HEK293 (cell line): ENCODE measurements at regions not wholly inside any gene's neighbourhood (a gene's known extent, or its start where the extent isn't known, plus 50 kb on each side); places are given as distances from the start of the nearest gene placed in this dataset.

Source experiments
- BCL11A ChIP-seq: fragments of 450-650 bp; formaldehyde crosslinking; IDR thresholded peaks from 2 replicates; pipeline ENCODE4 v1.5.1; 2016; ENCODE audit warnings: low read depth, missing biosample characterization, missing genetic modification characterization
- CTCF ChIP-seq: fragments of 450-650 bp; formaldehyde crosslinking; IDR thresholded peaks from 2 replicates; pipeline ENCODE4 v1.5.1; 2016; ENCODE audit warnings: missing biosample characterization, missing genetic modification characterization
- KLF16 ChIP-seq: fragments of 450-650 bp; formaldehyde crosslinking; IDR thresholded peaks from 2 replicates; pipeline ENCODE4 v1.5.1; 2017; ENCODE audit warnings: missing biosample characterization, missing genetic modification characterization
- SETDB1 ChIP-seq: IDR thresholded peaks from one replicate; pipeline ENCODE4 v1.6.1; 2017; ENCODE audit warnings: mild to moderate bottlenecking, low read length, moderate library complexity, mixed read lengths; ENCODE audit not compliant: insufficient read length
- SP7 ChIP-seq: fragments of 450-650 bp; formaldehyde crosslinking; IDR thresholded peaks from 2 replicates; pipeline ENCODE4 v1.5.1; 2016; ENCODE audit warnings: missing biosample characterization, missing genetic modification characterization
- ZNF184 ChIP-seq: fragments of 450-650 bp; IDR thresholded peaks from 2 replicates; pipeline ENCODE4 v1.5.1; 2018; ENCODE audit warnings: missing biosample characterization, mild to moderate bottlenecking, missing genetic modification characterization
- TF ChIP-seq, protein P1 (sequence below): fragments of 450-650 bp; formaldehyde crosslinking; IDR thresholded peaks from 2 replicates; pipeline ENCODE4 v1.5.1; 2016; ENCODE audit warnings: missing biosample characterization, missing genetic modification characterization, low read depth

GRCh38 chr1:221084681-221085080 lies 205.4 kb downstream of the HLX start:
- TF ChIP-seq SP7 (tag by site-specific recombination) (no peak), KLF16 (no peak), CTCF (tag by site-specific recombination) (no peak), ZNF184 (no peak), SETDB1 (no peak), BCL11A (tag by site-specific recombination) (no peak)
- TF ChIP-seq, protein P1, sequence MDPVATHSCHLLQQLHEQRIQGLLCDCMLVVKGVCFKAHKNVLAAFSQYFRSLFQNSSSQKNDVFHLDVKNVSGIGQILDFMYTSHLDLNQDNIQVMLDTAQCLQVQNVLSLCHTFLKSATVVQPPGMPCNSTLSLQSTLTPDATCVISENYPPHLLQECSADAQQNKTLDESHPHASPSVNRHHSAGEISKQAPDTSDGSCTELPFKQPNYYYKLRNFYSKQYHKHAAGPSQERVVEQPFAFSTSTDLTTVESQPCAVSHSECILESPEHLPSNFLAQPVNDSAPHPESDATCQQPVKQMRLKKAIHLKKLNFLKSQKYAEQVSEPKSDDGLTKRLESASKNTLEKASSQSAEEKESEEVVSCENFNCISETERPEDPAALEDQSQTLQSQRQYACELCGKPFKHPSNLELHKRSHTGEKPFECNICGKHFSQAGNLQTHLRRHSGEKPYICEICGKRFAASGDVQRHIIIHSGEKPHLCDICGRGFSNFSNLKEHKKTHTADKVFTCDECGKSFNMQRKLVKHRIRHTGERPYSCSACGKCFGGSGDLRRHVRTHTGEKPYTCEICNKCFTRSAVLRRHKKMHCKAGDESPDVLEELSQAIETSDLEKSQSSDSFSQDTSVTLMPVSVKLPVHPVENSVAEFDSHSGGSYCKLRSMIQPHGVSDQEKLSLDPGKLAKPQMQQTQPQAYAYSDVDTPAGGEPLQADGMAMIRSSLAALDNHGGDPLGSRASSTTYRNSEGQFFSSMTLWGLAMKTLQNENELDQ, result no peak
